ENCODE measurements at regions not wholly inside any gene's neighbourhood (a gene's known extent, or its start where the extent isn't known, plus 50 kb on each side); places are given as distances from the start of the nearest gene placed in this dataset.

DNA sequence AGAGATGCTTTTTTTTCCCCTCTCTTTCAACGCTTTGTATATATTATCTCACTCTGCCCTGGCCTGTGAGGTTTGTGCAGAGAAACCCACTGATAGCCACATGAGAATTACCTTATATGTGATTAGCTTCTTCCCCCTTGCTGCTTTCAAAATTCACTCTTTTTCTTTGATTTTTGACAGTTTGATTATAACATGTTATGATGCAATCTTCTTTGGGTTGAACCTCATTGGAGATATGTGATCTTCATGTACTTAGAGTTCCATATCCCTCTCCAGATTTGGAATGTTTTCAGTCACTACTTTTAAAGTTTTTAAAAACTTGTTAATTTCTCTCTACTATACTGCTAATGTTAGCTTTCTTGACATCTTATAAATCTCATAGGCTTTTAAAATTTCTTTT, 479.5 kb upstream of the AGA start:
- Histone ChIP-seq H3K27me3 (replicated peaks in 1 of 2; ENCODE audit: control insufficient read depth in 2 of 2, insufficient read depth in 2 of 2, low read length in 1 of 2) (no peaks in the 10 kb centered on the region), H3K36me3 (ENCODE audit: control insufficient read depth in 2 of 2, insufficient read depth in 2 of 2, low read length in 1 of 2) (no peaks in the 10 kb centered on the region), H2AFZ (ENCODE audit: control insufficient read depth, low read depth, low read length) (no peak overlapping the region), H3K4me3 (no peak overlapping the region), H3K9me3 (replicated peaks; ENCODE audit: control insufficient read depth, insufficient read depth, low read length) (no peaks in the 10 kb centered on the region), H3K27ac (ENCODE audit: control insufficient read depth, insufficient read depth) (no peak overlapping the region), H3K4me1 (ENCODE audit: control insufficient read depth, insufficient read depth, low read length) (no peaks in the 10 kb centered on the region), H3K4me2 (ENCODE audit: control insufficient read depth, insufficient read depth) (no peak overlapping the region), H3K9ac (ENCODE audit: control insufficient read depth, insufficient read depth, low read length) (no peak overlapping the region), H3K79me2 (ENCODE audit: control insufficient read depth, insufficient read depth, low read length) (no peaks in the 10 kb centered on the region), H4K20me1 (ENCODE audit: control insufficient read depth, insufficient read depth) (no peaks in the 10 kb centered on the region)
- BruUV-seq (replicated peaks), result no TSS peak
- FAIRE-seq (no peak), ATAC-seq (no peak), DNase-seq (ENCODE audit: low read depth, low spot score) (no peak)
- in situ Hi-C loops (cut with MboI), result no loop called here
- RAD21 ChIA-PET (ENCODE audit: unreplicated experiment), result no interaction called here
- SMC1A ChIA-PET (ENCODE audit: uncharacterized antibody, unreplicated experiment), result no interaction called here
- TF ChIP-seq SIX5 (IDR thresholded peaks at IDR 0.05; ENCODE audit: low read depth, low read length, severe bottlenecking) (no peak), YBX1 (IDR thresholded peaks at IDR 0.05) (no peak), POLR2AphosphoS5 (IDR thresholded peaks at IDR 0.05; ENCODE audit: low read length) (no peak), NBN (IDR thresholded peaks at IDR 0.05) (no peak), NRF1 (conservative IDR thresholded peaks at IDR 0.05; ENCODE audit: low read depth, low read length) (no peak), PAX5 (IDR thresholded peaks at IDR 0.05; ENCODE audit: borderline replicate concordance, low read depth, low read length) (no peak), KLF5 (IDR thresholded peaks at IDR 0.05; ENCODE audit: partially characterized antibody) (no peak), HDAC6 (IDR thresholded peaks at IDR 0.05; ENCODE audit: unreplicated experiment) (no peak), IRF4 (IDR thresholded peaks at IDR 0.05; ENCODE audit: low read depth, low read length) (no peak)
- TF ChIP-seq, protein P1, sequence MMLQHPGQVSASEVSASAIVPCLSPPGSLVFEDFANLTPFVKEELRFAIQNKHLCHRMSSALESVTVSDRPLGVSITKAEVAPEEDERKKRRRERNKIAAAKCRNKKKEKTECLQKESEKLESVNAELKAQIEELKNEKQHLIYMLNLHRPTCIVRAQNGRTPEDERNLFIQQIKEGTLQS (IDR thresholded peaks at IDR 0.05; ENCODE audit: borderline replicate concordance, extremely low read depth, low read depth, low read length), result no peak
- TF ChIP-seq, protein P2, sequence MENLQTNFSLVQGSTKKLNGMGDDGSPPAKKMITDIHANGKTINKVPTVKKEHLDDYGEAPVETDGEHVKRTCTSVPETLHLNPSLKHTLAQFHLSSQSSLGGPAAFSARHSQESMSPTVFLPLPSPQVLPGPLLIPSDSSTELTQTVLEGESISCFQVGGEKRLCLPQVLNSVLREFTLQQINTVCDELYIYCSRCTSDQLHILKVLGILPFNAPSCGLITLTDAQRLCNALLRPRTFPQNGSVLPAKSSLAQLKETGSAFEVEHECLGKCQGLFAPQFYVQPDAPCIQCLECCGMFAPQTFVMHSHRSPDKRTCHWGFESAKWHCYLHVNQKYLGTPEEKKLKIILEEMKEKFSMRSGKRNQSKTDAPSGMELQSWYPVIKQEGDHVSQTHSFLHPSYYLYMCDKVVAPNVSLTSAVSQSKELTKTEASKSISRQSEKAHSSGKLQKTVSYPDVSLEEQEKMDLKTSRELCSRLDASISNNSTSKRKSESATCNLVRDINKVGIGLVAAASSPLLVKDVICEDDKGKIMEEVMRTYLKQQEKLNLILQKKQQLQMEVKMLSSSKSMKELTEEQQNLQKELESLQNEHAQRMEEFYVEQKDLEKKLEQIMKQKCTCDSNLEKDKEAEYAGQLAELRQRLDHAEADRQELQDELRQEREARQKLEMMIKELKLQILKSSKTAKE (IDR thresholded peaks at IDR 0.05; ENCODE audit: low read depth, poor library complexity, severe bottlenecking), result no peak
- CTCF ChIA-PET, result no interaction called here
- intact Hi-C loops (cut with micrococcal nuclease; ENCODE audit: unreplicated experiment), result no loop called here
- POLR2A ChIA-PET, result no interaction called here
- WGBS (ENCODE audit: insufficient coverage, insufficient replicate concordance, low lambda C conversion rate, missing lambda C conversion rate), result 17% methylated on average over 1 of the region's 1 CpG

Data from GM12878 (cell line).